Stimulated activated CD4-positive, alpha-beta T cell treated with anti-CD3 and anti-CD28 coated beads, Interleukin-15, amount 100 ng/mL, for 24 hours (primary cell): ENCODE measurements at regions not wholly inside any gene's neighbourhood (a gene's known extent, or its start where the extent isn't known, plus 50 kb on each side); places are given as distances from the start of the nearest gene placed in this dataset.
"Not testable (repeated sequence)": the region's sequence is repeated elsewhere in the genome, so short reads cannot be mapped to it uniquely, and the experiment has no call there.

Source experiments
- DNase-seq: peaks from one replicate; pipeline ENCODE4 v3.0.0-alpha.2; 2020

- DNase-seq: no peak
These were observed 307.4 kb downstream of the NPHP4 start for GRCh38 chr1:5684791-5685190.

- DNase-seq: no peak
These were observed 308.8 kb downstream of the NPHP4 start for GRCh38 chr1:5683446-5683845.

- DNase-seq: no peak
These were observed 309.5 kb downstream of the NPHP4 start for GRCh38 chr1:5682626-5683225.

GRCh38 chr1:5681654-5682053, 310.6 kb downstream of the NPHP4 start:
- DNase-seq: no peak

DNA sequence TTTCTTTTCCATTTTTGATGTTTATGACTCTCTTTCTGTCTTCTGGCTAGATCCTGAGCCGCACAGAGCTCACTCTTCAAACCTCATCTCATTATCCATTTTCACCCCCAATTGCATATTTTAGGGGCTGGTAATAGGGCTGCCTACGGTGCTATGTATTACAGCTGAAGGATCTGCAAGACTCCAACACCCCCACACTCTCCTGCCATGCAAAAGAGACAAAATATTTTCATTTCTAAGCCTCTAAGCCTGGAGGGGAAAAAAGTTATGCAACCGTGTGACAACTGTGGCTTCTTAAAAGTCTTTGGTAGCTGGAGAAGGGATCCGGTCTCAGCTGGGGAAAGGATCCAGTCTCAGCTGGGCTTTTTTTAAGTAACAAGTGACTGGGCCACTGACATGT, 311.6 kb downstream of the NPHP4 start:
- no peak for DNase-seq

DNA sequence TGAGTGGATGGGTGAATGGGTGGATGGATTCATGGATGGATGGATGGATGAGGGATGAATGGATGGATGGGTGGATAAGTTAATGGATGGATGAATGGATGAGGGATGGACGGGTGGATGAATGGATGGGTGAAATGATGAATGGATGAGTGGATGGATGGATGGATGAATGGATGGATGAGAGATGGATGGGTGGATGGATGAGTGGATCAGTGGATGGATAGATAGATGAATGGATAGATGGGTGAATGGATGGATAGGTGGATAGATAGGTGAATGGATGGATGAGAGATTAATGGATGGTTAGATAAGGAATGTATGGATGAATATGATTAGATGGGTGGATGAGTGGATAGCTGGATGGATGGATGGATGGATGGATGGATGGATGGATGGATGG, 313.5 kb downstream of the NPHP4 start:
- no peak for DNase-seq

GRCh38 chr1:5672355-5672754, 319.9 kb downstream of the NPHP4 start:
- DNase-seq: not testable (repeated sequence)

GRCh38 chr1:5670590-5671350, 321.5 kb downstream of the NPHP4 start:
- DNase-seq: no peak

GRCh38 chr1:5667513-5668325, 324.5 kb downstream of the NPHP4 start:
- DNase-seq: no peak

- DNase-seq: no peak
These were observed 327.0 kb downstream of the NPHP4 start for GRCh38 chr1:5664906-5665875.

- DNase-seq: no peak
These were observed 328.0 kb downstream of the NPHP4 start for GRCh38 chr1:5664081-5664768.

- DNase-seq: no peak
These were observed 329.5 kb downstream of the NPHP4 start for GRCh38 chr1:5662744-5663126.

GRCh38 chr1:5662086-5662743, 330.0 kb downstream of the NPHP4 start:
- no peak for DNase-seq

DNA sequence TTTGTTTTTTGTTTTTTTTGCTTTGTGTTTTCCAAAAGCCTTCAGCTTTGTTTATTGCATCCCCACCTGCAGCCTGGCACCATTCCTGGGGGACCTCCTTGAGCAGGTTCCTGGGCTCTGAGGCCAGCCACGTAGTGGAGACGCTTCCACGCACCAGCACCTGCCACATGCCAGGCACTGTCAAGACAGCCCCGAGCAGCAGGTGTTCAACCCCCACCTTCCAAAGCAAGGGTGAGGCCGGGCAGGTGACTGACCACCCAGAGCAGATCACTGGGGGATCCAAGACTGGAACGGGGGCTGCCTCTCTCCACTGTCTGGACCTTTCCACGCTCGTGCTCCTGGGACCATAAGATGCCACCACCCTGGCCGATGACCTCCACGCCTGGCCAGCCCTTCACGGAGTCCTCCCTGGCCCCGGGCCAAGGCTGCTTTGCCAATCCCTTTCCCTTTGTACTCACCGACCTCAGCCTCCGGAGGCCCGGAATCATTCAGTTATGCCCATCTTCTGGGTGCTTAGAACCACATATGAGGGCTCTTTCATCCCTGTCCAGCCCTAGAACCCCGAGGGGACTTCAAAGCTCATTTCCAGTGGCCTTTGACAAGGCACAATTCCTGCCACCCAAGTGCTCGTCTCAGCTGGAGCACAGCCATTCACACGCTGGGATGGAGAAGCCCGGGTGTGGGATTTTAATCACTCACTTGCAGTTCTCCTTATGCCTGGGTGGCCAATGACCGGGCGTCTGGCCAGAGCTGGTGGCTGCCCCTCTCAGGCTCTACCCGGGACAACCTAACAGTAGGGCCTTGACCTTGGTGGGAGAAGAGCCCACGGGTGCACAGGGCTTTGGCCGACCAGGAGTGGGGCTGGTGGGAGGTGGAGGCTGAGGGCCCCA, 330.8 kb downstream of the NPHP4 start:
- DNase-seq: no peak

- no peak for DNase-seq
These were observed 331.9 kb downstream of the NPHP4 start for GRCh38 chr1:5660141-5660935.

DNA sequence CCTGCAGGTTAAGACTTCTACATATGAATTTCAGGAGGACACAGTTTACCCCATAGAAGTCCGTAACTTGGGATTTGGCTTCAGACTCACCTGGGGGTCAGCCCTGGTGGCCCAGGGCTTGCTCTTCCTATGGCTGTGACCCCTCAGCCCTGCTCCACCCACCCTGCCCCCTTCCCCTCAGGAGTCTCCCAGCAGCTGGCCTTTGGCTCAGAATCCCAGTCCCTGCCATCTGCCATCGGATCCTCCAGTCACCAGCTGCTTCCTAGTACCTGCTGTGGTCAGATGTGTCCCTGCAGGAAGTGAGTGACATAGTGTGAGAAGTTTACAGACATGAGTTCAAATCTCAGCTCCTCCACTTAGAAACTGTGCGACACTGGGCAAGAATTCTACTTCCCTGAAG, 332.6 kb downstream of the NPHP4 start:
- no peak for DNase-seq

GRCh38 chr1:5658340-5659316, 333.6 kb downstream of the NPHP4 start:
- no peak for DNase-seq
